SK-N-SH (cell line): ENCODE measurements at regions not wholly inside any gene's neighbourhood (a gene's known extent, or its start where the extent isn't known, plus 50 kb on each side); places are given as distances from the start of the nearest gene placed in this dataset.
"Not testable (repeated sequence)": the region's sequence is repeated elsewhere in the genome, so short reads cannot be mapped to it uniquely, and the experiment has no call there.

Experiments
- EP300 ChIP-seq, 2 experiments: IDR thresholded peaks; 2 replicates each; pipeline versions ENCODE4 v1.4.0 to v1.6.1; 2012; ENCODE audit warnings: borderline replicate concordance in 1 of 2, low read depth in 1 of 2, low read length in 1 of 2
- POLR2AphosphoS5 ChIP-seq: IDR thresholded peaks from 2 replicates; pipeline ENCODE4 v1.6.1; 2012; ENCODE audit warnings: low read depth, low read length
- RFX5 ChIP-seq: IDR thresholded peaks from 2 replicates; pipeline ENCODE4 v1.6.1; 2012; ENCODE audit warnings: mild to moderate bottlenecking, improper control_type of control experiment, low read length
- RXRA ChIP-seq: IDR thresholded peaks from 2 replicates; pipeline ENCODE4 v1.4.0; 2012; ENCODE audit warnings: low read depth, mild to moderate bottlenecking, borderline replicate concordance
- SMC3 ChIP-seq: IDR thresholded peaks from 2 replicates; pipeline ENCODE4 v1.6.1; 2012; ENCODE audit warnings: low read depth, low read length, improper control_type of control experiment
- TF ChIP-seq, protein P1 (sequence below): IDR thresholded peaks from 2 replicates; pipeline ENCODE4; 2012
- TF ChIP-seq, protein P2 (sequence below): fragments of 200-600 bp; sonication (generic); IDR thresholded peaks from 2 replicates; pipeline ENCODE4 v1.6.1; 2017; ENCODE audit warnings: antibody characterized with exemption, mild to moderate bottlenecking, moderate library complexity
- TF ChIP-seq, protein P3 (sequence below): fragments of 150-350 bp; IDR thresholded peaks from 2 replicates; pipeline ENCODE4 v1.6.1; 2017; ENCODE audit warnings: antibody characterized with exemption, low read length, low read depth, borderline replicate concordance
- TF ChIP-seq, protein P4 (sequence below): IDR thresholded peaks from 2 replicates; pipeline ENCODE4 v1.4.0; 2012; ENCODE audit warnings: low read depth, borderline replicate concordance

DNA sequence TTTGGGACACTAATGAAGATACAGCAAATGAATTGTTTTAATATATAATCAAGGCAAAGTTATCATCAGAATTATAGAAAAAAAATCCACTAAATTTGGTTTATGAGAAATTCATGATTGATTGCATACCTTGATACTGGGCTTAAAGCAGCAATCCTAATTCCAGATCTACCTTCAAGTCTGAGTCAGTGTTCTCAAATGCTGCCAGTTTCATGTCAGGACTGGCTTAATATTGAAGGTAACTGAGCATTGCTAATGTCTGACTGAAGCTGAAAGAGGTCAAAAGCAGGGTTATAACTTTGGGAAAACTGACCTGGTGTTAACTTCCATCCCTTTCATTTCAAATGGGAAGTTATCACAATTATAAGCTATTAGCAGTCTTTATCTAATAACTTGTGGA is 618.8 kb upstream of the SEMA6D start:
- TF ChIP-seq, protein P1, sequence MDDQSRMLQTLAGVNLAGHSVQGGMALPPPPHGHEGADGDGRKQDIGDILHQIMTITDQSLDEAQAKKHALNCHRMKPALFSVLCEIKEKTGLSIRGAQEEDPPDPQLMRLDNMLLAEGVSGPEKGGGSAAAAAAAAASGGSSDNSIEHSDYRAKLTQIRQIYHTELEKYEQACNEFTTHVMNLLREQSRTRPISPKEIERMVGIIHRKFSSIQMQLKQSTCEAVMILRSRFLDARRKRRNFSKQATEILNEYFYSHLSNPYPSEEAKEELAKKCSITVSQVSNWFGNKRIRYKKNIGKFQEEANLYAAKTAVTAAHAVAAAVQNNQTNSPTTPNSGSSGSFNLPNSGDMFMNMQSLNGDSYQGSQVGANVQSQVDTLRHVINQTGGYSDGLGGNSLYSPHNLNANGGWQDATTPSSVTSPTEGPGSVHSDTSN, result not testable (repeated sequence)
- TF ChIP-seq, protein P2, sequence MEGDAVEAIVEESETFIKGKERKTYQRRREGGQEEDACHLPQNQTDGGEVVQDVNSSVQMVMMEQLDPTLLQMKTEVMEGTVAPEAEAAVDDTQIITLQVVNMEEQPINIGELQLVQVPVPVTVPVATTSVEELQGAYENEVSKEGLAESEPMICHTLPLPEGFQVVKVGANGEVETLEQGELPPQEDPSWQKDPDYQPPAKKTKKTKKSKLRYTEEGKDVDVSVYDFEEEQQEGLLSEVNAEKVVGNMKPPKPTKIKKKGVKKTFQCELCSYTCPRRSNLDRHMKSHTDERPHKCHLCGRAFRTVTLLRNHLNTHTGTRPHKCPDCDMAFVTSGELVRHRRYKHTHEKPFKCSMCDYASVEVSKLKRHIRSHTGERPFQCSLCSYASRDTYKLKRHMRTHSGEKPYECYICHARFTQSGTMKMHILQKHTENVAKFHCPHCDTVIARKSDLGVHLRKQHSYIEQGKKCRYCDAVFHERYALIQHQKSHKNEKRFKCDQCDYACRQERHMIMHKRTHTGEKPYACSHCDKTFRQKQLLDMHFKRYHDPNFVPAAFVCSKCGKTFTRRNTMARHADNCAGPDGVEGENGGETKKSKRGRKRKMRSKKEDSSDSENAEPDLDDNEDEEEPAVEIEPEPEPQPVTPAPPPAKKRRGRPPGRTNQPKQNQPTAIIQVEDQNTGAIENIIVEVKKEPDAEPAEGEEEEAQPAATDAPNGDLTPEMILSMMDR, result not testable (repeated sequence)
- not testable (repeated sequence) for TF ChIP-seq POLR2AphosphoS5; RXRA; EP300 (IDR thresholded peaks at IDR 0.05; ENCODE audit: borderline replicate concordance in 1 of 2, low read depth in 1 of 2, low read length in 1 of 2); SMC3; RFX5
- TF ChIP-seq, protein P3, sequence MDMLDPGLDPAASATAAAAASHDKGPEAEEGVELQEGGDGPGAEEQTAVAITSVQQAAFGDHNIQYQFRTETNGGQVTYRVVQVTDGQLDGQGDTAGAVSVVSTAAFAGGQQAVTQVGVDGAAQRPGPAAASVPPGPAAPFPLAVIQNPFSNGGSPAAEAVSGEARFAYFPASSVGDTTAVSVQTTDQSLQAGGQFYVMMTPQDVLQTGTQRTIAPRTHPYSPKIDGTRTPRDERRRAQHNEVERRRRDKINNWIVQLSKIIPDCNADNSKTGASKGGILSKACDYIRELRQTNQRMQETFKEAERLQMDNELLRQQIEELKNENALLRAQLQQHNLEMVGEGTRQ, result not testable (repeated sequence)
- TF ChIP-seq, protein P4, sequence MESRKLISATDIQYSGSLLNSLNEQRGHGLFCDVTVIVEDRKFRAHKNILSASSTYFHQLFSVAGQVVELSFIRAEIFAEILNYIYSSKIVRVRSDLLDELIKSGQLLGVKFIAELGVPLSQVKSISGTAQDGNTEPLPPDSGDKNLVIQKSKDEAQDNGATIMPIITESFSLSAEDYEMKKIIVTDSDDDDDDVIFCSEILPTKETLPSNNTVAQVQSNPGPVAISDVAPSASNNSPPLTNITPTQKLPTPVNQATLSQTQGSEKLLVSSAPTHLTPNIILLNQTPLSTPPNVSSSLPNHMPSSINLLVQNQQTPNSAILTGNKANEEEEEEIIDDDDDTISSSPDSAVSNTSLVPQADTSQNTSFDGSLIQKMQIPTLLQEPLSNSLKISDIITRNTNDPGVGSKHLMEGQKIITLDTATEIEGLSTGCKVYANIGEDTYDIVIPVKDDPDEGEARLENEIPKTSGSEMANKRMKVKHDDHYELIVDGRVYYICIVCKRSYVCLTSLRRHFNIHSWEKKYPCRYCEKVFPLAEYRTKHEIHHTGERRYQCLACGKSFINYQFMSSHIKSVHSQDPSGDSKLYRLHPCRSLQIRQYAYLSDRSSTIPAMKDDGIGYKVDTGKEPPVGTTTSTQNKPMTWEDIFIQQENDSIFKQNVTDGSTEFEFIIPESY, result not testable (repeated sequence)
